Myocyte (in vitro differentiated cells): ENCODE measurements at regions not wholly inside any gene's neighbourhood (a gene's known extent, or its start where the extent isn't known, plus 50 kb on each side); places are given as distances from the start of the nearest gene placed in this dataset.

Experiments
- DNase-seq: peaks from one replicate; pipeline ENCODE4 v3.0.0-alpha.2; 2012; ENCODE audit warnings: low read depth

- DNase-seq: no peak
Observed at GRCh38 chr1:239436286-239436685, 49.9 kb downstream of the CHRM3 start.

- DNase-seq: no peak
Observed at GRCh38 chr1:239437822-239438221, 51.5 kb downstream of the CHRM3 start.

GRCh38 chr1:239438891-239439290 is 52.5 kb downstream of the CHRM3 start:
- DNase-seq: no peak

DNA sequence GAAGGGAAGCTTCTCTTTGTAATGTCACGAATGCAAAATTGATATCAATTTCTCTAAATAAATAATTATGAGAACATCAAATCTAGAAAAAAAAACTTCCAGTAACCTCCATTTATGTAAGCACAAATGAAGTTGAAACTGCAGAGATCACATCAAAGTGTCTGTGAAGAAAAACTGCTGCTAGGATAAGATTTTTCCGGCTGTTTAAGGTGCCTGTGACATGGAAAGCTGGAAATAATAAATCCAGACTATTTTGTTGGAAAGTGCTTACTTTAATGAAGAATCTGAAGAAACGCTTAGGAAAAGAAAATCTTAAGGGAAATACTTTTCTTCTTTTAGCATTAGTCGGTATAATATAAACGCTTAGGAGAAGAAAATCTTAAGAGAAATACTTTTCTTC is 57.0 kb downstream of the CHRM3 start:
- DNase-seq: no peak

DNA sequence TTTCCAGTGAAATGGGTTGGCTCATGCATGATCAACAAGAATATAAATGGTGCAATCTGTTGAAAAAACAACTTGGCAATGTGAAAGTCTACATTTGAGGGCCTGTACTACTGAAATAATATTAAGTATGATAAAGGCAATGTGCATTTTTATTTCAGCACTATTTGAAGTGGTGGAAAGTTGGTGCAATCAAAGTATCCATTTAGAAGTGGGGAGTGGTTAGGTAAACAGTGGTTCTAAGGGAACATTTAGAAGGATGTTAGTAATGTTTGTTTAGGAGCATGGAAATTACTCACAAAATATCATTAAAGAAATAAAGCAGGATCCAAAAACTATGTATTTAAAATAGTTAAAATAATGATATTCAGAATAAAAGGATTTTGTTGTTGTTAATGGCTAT is 60.2 kb downstream of the CHRM3 start:
- DNase-seq: no peak

DNA sequence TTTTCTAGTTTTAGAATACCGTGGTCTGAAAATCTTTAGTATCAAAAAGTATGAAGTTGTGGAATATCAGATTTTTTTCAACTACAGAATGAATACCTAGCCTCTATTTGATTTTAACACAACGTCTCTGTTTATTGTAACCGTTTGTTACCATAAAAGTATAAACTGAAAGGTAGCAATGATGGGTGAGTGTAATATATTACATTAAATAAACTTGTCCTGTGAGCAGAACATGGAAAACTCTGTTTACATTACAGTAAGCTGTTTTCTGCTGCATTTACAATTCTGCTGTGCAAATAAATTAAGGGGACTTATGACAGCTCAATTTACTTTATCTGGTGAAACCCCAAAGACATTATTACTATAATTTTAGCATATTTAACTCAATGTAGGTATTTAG is 62.5 kb downstream of the CHRM3 start:
- DNase-seq: no peak

DNA sequence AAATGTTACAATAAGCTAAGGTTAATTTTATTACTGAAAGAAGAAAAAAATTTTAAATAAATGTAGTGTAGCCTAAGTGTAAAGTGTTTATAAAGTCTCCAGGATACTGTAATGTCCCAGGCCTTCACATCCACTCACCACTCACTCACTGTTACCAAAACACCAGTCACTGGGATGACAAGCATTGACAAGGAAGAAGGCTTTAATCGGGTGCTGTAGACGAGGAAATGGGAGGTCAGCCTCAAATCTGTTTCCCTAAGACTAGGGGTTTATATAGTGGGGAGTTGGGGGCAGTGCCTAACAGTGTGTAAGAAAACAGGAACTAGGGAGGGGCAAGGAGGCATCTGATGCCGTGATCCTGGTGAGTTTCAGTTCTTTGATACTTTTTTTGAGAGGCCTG is 69.4 kb downstream of the CHRM3 start:
- no peak for DNase-seq

- no peak for DNase-seq
Observed at GRCh38 chr1:239456788-239457187, 70.4 kb downstream of the CHRM3 start.

DNA sequence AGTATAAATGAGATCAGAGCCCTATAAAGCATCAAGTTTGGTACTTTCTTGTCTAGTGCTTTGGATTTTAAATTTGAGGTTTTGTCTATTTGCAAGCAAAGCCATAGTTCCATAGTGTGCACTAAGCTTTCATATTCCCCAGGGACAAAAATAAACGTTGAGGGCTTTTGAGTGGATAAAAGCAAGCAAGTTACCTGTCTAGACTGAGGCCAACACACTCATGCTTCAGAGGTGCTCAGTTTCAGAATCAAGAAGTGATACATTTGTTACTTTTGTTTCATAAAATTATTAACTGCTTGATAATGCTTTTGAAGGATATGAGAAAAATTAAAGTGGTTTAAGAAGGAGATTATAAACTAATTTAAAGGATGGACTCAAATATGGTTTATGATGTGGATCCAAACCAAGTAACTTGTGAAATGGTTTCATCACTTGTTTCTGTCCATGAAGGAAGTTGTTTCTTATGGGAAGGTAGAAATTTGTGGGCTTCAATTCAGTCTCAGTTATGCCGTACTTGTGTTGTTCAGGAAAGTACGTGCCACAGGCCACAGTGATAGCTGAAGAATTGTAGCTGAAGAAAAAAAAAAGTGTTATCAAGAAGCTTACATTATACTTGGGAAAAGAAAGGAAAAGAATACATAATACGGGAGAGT is 71.2 kb downstream of the CHRM3 start:
- DNase-seq: no peak

GRCh38 chr1:239458144-239458500 is 71.8 kb downstream of the CHRM3 start:
- DNase-seq: no peak

DNA sequence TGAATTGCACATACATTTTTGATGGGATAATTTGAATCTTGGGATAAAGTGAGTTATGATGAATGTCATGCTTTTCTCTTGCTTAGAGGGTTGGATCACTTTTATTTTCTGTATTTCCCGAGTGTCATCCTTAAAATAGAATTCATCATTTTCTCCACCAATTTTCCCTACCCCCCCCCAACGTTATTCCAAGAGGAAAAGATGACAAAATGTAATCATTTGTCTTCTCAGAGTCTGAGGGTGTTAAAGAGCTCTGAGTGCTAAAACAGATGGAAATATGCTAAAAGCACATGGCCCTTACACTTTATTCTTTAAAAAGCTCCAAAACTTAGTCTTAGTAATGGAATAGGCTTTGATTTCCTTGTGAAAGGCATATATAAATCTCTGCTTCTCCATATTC is 81.4 kb downstream of the CHRM3 start:
- no peak for DNase-seq

- no peak for DNase-seq
Observed at GRCh38 chr1:239478069-239478468, 91.7 kb downstream of the CHRM3 start.

DNA sequence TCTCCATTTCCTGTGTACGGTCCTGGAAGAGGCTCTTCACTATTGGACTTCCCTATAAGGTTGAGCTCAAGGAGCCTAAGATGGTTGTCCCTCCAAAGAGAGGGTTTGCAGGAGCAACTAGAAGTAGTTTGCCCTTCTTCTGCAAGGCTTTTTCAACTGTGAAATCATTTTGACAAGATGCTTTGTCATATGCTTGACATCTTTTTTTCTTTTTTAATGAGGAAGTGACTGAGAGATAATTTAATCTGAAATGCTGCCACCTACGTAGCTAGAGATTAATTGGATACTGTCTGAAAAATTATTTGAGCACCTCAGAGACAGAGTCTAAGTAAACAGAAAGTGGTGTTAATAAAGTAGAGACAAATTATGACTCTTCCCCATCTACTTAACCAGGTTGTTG is 97.0 kb downstream of the CHRM3 start:
- no peak for DNase-seq

GRCh38 chr1:239493811-239494414 is 107.5 kb downstream of the CHRM3 start:
- DNase-seq: no peak

GRCh38 chr1:239505094-239505493 is 118.7 kb downstream of the CHRM3 start:
- DNase-seq: no peak

- no peak for DNase-seq
Observed at GRCh38 chr1:239507826-239508225, 121.5 kb downstream of the CHRM3 start.

GRCh38 chr1:239511875-239512274 is 125.5 kb downstream of the CHRM3 start:
- DNase-seq: no peak

GRCh38 chr1:239516579-239516978 is 130.2 kb downstream of the CHRM3 start:
- DNase-seq: no peak

DNA sequence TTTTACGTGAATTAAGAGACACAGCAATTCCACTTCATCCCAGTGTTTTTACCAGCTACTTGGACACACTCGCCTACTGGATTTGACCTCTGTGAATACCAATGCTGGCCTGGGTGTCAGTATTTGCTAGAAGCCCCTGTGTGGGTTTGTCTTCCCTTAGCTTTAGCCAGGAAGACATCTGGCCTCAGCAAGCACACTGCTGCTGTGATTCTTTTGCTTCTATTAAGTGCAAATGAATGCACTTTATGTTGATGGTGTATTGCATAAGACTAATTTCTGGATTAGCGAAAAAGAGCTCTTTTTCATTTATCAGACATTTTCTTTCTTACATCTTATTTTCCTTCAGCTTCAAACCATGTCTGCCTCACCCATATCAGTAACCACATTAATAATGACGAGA is 140.0 kb downstream of the CHRM3 start:
- no peak for DNase-seq

DNA sequence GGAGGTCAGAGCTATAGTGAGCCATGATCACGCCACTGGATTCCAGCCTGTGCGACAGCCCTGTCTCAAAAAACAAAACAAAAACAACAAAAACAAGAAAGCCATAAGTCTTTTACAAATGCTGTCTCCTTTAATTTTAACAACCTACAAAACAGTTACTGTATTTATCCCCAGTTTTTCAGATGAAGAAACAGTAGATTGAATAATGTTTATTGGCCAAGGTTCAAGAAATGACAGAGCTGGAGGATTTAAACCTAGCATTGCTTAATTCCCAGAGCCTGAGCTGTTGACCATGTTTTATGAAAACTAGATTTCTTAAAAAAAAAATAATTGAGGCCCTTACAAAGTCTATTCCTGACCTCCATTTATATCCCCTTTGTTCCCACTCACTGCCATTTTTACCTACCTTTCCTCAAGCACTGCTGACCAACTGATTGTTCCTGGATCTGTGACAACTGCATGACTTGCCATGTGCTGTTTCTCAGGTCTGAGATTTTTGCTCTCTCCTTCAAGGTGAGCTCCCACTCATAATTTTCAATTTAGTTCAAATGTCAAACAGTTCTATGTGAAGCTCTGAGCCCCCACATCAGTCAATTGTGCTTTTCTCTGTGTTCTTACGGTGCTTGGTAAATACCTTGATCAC is 140.8 kb downstream of the CHRM3 start:
- DNase-seq: no peak

- no peak for DNase-seq
Observed at GRCh38 chr1:239536165-239536849, 149.9 kb downstream of the CHRM3 start.

DNA sequence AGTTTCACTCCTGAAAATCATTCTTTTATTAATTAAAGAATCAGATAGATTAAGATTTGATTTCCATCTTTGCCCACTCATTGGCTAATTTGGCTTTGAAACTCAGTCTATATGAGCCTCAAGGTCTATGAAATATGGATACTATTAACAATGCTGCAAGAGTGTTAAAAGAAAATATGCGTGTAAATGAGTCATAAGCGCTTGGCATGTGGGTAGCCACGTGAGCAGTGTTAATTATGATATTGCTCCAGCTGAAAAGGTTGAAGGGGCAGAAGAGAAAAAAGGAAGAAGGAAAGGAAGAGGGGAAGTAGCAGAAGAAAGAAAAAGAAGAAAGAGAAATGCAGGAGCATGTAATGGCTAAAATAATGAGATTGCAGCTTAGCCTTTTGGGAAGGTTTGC is 151.4 kb downstream of the CHRM3 start:
- no peak for DNase-seq
